ENCODE measurements at regions not wholly inside any gene's neighbourhood (a gene's known extent, or its start where the extent isn't known, plus 50 kb on each side); places are given as distances from the start of the nearest gene placed in this dataset.
"Not testable (repeated sequence)": the region's sequence is repeated elsewhere in the genome, so short reads cannot be mapped to it uniquely, and the experiment has no call there.

DNA sequence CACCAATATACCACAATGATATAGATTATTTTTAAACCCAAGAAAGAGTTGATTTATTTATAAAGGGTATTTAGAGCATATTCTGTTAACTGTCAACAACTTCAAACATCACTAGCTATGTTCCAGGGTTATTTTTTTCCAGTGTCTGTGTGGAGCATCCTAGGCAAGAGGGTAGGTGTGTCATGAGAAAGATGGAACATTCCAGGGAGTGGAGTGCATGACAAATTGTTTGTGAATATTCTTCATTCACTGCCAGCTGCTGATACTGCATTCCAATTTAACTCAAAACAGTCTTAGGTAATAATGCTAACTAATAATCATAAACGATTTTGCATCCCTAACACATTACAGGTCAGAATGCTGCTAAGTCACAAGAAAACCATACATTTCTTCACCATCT, 148.7 kb upstream of the RASGEF1B start:
- DNase-seq = no peak

DNA sequence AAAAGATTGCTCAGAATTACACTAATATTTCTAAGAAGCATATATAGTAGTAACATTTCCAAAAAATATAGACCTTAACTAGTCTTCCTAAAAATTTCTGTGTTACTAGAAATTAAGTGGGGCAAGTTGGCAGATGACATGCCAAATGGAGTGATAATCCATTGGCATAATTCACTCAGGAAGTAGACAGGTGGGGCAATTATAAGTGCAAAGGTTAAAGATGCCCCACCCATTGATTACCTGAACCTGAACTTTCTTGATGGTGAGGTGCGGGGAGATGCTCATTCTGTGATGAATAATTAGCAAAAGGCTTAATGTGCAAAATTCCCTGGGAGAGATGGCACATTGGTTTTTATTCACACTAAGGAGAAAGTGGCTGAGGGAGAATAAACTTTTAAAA, 145.8 kb upstream of the RASGEF1B start:
- DNase-seq = no peak

DNA sequence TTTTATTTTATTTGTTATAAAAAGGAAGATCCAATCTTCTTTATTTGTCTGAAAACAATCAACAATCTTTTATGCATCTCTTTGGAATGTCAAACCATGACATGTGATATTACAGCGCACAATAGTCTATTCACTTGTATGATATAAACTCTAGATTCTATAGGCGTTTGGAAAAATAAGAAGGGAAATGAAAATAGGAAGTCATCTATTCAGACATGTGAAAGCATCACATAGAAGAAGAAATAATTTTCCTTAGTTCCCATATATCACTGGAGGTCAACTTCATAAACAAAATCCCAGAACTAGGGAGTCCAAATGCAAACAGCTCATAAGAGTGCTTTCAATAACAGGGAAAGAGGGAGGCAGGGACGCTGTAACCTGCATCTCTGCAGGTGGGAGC, 139.5 kb upstream of the RASGEF1B start:
- no peak for DNase-seq

DNA sequence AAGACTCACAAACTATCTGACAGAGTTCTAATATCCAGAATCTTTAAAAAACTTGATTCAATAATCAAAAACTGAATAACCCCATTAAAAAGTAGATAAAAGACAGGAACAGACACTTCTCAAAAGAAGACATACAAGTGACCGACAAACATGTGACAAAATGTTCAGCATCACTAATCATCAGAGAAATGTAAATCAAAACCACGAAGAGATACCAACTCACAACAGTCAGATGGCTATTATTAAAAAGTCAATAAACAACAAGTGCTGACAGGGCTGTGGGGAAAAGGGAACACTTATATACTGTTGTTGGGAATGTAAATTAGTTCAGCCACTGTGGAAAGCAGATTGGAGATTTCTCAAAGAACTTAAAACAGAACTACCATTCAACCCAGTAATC, 138.1 kb upstream of the RASGEF1B start:
- no peak for DNase-seq

DNA sequence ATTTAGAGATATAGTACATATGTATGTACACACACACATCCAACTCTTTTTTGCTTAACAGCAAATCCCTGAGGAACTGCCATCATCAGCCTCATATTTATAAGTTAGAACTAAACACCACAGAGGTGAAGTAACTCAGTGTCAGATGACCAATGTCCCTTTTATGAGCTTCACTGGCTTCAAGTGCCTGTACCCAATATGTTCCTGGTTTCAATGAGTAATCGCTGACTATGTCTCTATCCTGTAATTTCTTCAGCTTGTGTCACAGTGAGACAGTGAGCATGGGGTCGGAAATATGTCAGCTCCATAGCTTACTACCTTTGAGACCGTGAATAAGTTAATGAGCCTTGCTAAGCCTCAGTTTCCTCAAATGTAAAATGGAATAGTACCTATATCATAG, 136.2 kb upstream of the RASGEF1B start:
- no peak for DNase-seq

DNA sequence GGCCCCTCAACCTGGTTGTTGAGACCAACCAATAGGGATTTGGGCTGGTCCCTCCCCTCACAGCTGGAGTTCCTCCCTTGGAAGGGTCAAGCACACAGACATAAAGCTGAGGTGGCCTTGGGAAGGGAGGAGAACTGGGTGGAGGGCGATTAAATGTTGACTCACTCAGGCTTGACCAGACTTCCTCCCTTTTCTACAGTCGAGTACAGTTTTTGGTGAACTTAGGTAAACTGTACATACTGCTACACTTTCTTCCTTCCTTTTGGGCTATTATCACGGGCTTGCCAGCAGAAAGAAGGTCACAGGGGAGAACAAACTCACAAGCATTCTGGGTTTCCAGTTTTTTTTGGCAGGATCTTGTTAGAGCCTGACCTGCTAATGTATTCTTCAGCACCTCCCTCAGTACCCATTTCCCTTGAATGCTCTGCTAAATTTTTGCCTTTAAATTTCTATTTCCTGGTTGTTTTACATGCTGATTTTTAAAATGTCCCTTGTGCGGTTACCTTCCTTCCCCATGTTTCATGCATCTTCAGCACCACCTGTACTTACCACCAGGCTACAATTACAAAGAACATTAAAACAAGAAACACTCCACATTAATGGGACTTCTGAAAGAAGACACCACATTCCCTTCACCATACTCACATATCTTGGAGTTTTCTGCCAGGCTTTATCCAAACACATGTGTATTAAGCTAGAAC, 135.2 kb upstream of the RASGEF1B start:
- DNase-seq = no peak

DNA sequence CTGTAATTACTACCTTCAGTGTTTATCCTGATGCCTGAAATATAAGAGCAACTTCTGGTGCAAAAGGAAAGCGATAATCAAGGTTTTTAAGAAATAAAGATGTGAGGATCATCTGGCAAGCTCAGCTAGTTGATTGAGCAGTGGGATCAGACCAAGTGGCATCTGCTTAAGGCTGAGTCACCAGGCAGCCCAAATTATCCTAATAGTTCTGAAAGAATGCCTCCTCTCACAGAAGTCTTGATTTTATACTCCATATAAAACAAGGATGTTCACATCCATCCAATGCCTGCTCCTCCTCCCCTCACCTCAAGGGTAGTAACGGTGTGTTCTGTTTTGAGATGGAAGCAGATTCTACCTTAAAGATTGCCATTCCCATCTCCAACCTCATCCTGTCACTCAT, 134.5 kb upstream of the RASGEF1B start:
- DNase-seq = no peak

DNA sequence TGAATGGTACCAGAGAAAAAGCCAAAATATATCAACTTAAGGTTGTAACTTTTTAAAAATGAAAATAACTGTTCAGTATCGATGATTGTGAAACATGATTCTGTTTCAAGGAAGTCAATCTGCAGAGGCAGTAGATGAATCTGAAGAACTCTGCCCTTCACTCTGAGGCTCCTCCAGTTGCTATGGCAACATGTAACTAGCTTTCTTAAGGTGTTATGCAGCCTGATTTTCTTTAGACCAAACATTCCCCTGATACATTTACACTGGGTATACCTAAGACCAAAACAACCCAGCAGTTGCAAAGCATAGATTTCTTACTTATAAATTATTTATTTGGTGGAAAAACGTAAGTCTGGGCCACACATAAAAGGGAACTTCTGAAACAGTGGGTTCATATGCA, 133.6 kb upstream of the RASGEF1B start:
- no peak for DNase-seq

DNA sequence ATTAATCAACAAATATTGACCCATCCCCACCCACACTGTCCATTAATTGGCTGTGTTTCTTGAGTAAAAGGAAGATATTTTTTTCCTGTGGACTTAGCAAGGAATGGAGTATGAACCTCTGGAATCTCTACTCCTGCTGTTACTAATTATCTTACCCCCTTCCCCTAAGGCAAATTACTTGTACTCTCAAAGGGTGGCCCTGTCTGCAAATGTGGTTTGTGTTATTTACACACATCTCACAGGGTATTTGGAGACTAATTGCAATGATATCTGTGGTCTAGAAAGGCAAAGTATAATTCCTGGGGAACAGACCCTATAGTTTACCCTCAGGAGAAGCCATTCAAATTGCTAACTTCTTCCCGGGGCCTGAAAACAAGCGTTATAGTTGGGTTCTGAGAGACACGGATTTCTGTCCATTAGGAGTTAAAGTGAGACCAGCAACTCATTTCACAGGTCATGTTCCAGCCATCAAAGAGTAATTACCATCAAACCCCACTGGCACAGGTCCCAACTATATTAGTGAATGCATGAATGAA, 133.0 kb upstream of the RASGEF1B start:
- no peak for DNase-seq

DNA sequence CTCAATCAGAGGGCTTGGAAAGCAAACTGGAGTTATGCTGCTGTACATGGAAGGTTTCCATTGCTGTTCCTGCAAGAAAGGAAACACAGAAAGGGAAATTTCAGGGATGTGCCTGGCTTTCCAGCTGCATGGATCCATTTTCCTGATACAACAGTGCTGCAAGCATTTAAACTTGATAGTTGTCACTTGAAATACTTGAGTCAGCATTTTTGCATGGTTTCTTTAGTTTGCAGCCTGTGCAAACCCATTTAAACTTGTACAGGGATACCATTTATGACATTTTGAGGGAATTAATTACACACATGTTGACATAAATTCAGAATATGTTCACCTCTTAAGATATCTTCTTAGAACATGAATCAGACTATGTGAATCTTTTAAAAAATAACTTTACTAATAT, 131.1 kb upstream of the RASGEF1B start:
- no peak for DNase-seq

DNA sequence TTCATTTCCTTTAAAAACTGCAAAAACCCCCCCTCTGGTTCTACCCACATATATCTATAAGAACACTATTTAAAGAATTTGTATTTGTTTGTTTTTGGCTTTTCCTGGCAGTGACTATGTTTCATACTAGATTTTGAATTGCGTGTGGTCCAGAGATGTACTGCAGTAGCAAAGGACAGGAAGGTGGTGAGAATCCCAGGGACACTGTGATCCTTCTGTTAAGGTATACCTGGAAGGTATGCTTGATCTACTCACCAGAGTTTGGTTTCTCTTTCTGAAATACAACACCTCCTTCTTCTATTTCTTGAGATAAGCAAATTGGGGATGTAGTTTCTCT, 129.6 kb upstream of the RASGEF1B start:
- DNase-seq = no peak

DNA sequence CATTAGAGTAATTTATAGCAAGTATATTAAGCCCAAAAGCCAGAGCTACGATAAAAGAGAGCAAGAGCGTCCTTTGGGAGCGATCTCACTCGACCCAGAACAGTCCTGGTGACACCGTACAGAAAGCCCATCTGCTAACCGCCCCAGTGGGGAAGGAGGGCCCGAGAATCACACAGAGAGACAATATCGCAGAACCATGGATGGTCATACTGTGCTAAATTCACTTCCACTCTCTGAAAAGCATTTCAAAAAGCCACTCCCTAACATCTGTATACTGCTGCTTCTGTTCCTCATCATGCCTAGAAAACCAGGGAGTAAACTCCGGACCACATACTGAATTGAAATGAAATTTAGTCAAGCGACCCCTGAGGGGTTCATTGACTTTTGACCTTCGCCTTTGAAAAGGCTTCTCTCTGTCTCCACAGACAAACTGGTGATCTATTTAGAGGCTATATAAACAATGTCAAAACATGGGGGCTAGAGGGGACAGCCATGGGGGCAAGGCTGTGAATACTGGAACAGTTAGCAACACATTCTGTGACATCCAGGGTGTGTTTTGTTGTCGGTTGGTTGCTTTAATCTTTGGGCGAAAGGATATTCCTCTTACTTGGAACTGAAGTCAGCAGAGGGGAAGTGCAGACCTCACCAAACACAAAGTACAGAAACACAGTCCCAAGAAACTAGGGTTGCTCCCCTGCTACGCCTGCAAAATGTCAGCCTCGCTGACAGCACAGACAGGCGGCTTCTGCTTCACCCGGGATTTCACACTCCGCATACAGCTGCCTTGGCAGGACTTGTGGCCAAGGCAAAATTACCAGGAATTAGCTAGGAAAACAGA, 129.0 kb upstream of the RASGEF1B start:
- no peak for DNase-seq

DNA sequence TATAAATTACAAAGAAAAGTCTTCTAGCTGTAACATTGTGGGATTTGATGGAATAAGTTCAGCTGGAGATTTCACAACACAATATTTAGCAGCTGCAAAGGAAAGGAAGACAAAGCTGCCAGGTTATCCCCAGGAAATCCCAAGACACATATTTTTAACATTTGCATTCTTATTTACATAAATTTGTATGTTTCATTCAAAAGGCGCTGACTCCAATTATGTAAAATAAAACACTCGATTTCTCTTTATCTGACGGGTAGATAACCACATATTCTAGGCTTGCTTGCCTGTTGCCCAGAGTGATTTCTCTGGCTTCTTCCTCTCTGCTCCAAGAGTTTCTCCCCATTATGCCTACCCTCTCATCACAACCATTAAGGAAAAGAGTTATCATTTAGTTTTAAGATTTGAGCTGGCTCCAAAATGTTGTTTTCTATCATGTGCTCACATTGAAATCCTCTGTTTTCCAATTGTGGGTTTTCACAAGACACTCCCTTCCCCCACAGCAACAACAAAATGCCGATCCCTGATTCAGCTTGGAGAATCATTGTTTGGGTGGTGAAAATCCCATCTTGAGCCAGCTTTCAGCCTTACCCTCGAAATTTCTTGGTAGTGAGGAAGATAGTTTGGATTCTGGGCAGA, 128.2 kb upstream of the RASGEF1B start:
- DNase-seq = no peak

DNA sequence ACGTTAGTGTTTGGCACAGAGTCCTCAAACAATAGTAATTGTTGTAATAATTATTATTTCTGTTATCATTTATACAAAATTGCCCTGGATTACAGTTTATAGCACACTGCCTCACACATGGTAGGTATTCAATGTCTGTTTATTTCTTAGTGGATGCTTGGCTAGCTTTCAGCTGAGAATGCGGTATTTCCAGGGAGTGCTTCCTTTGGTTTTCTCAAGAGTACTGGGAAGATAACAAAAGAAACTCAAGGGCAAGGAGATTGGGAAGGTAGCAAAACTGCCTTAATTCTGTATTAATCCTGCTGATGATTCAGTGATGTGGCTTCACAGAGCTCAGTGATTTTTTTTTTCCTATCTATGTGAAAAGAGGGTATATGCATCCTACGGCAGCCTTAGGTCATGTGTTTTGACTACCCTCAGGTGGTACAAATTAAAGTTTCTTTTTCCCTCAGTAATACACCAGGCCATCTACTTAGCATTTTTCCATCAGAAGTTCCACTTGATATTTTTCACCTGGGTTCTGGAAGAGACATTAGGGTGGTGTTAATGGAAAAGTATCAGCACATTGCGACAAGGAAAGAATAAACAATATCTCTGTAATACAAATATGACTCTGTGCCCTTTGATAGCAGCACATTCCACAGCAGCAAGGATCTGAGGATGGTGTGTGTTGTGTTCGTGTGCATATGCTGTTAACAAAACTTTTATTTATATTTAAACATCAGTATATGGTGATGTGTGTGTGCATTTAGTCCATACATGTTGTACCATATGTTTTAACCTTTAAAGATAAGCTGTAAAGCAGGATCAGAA, 124.3 kb upstream of the RASGEF1B start:
- DNase-seq = no peak

DNA sequence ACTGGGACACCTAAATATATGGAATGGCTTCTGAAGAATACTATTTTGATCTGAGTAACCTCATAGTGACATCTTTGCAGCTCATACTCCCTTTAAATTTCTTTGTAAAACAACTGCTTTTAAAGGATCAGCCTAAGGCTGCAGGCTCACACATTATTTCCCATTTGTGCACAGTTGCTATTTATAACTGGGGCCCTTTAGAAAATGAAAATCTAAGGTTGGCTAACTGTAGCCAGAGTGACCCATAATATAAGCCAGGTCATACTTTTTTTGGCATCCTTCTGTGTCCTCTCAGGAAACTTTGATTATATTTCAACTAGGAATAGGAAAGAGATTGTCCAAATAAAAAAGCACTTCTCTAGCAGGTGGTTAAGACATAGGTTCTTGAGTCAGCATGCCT, 123.6 kb upstream of the RASGEF1B start:
- DNase-seq = no peak

DNA sequence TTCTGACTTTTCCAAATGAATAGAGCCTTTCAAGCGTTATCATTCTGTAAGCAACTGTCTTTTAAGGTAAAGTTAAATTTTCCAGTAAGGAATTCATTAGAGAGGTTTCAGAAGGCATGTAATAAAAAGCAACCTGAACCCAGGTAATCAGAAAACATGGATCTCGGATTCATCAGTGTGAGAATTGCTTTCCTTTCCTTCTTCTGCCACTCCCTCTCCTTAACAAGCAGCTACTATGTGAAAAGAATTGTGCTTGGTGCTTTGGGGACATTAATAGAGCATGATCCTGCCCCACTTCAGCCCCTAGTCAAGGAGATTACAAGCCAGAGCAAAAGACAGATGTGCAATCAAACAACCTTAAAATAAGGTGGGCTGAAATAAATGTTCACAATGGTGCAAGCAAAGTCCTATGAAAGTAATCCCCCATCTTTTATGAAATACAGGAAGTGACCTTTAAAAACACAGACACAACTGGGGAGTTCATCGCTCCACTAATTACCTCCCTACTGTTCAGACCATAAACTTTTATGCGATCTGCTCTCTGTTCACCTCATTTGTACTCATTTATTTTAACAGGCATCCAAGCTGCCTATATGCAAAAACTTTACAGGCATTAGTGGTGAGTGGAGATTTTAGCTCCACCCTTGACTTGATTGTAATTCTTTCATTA, 122.9 kb upstream of the RASGEF1B start:
- no peak for DNase-seq

DNA sequence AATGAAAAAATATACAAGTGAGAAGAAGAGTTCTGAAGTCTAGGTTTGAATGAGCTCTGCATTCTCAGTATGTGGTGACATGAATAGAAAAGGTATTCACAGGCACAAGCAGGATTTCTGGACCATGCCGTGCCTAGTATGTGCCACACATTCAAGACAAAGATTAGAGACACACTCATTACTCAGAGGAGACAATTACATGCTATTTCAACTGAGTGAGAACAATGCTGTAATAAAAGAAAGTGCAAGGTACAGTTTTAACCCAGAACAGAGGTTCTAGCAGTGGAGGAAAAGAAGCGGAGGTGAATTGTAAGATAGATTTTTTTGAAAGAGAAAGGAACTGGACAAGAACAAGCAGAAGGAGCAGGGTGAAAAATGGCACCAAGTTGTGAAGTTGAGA, 121.0 kb upstream of the RASGEF1B start:
- no peak for DNase-seq

DNA sequence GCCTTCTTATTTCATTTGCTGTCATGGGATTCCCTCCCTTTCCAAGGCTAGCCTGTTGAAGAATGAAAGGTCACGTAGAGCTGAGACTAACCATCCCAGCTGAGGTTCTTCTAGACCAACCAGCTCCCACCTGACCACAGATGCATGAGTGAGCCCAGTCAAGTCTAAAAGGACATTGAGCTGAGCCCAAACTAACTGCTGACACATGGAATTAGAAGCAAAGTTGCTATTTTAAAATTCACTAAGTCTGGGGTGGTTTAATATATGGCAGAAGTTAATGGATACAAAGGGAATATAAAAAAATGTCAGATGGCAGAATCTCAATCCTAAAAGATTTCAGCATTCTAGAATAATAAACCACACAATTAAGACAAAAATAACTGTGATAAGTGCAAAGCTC, 118.9 kb upstream of the RASGEF1B start:
- DNase-seq = no peak

DNA sequence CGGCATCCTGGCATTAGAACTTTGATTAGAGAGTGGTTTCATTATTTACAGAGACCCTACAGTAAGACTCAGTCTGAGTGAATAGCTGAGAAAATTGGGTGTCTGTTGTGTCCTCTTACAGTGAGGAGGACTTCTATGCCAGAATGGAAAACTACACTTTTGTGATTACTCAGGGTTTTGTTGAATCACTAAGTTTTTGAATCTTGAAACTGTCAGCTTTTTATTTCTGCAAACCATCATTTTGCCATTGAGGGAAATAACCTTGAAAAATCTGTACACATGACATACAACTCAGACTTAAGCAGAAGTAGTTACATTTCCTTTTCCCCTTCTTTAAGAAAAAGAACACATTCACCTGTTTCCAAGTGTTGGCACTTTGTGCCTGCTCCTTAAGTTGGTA, 117.6 kb upstream of the RASGEF1B start:
- no peak for DNase-seq

DNA sequence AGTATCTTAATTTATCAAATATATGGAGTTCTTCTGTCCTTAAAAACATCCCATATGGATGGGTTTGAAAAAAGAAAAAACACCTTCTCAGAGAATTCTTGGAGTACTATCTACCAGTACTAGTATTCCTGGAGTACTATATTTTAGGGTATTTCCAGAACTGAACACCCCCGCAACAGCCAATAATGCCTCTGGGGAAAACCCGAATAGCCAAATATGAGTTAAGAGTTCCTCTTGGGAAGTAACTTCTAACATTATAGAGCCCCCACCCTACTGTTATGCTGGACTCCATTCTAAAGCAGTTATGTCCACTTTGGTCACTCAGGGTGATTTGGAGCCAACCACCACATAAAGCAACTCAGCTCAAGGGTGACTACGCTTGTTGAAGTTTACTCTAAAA, 115.0 kb upstream of the RASGEF1B start:
- no peak for DNase-seq

DNA sequence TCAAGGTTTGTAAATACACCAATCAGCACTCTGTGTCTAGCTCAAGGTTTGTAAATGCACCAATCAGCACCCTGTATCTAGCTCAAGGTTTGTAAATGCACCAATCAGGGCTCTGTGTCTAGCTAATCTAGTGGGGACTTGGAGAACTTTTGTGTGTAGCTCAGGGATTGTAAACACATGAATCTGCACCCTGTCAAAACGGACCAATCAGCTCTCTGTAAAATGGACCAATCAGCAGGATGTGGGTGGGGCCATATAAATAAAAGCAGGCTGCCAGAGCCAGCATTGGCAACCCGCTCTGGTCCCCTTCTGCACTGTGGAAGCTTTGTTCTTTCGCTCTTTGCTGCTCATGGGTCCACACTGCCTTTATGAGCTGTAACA, 109.3 kb upstream of the RASGEF1B start:
- DNase-seq = not testable (repeated sequence)

DNA sequence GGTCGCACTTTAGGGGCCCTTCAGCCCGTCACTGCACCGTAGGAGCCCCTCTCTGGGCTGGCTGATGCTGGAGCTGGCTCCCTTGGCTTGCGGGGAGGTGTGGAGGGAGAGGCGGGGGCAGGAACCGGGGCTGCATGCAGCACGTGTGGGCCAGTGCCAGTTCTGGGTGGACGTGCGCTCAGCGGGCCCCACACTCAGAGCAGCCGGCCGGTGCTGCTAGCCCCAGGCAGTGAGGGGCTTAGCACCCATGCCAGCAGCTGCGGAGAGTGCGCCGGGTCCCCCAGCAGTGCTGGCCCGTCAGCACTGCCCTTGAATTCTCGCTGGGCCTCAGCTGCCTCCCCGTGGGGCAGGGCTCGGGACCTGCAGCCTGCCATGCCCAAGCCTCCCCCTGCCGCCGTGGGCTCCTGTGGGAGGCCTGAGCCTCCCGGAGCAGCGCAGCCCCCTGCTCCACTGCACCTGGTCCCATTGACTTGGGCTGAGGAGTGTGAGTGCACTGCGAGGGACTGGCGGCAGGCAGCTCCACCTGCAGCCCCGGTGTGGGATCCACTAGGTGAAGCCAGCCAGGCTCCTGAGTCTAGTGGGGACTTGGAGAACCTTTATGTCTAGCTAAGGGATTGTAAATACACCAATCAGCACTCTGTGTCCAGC, 108.8 kb upstream of the RASGEF1B start:
- DNase-seq = no peak
